Stimulated activated naive CD8-positive, alpha-beta T cell treated with anti-CD3 and anti-CD28 coated beads, Interleukin-15, Interleukin-2, amounts not matched to agents 100 ng/mL and 50 ng/mL, for 24 hours (primary cell): ENCODE measurements at regions not wholly inside any gene's neighbourhood (a gene's known extent, or its start where the extent isn't known, plus 50 kb on each side); places are given as distances from the start of the nearest gene placed in this dataset.

Source experiments
- H3K27ac Mint-ChIP-seq: one replicate; pipeline ENCODE4 v1.8.0; 2021; ENCODE audit warnings: mild to moderate bottlenecking, mixed read lengths
- H3K27me3 Mint-ChIP-seq: one replicate; pipeline ENCODE4 v1.8.0; 2021; ENCODE audit warnings: mixed read lengths
- H3K36me3 Mint-ChIP-seq: one replicate; pipeline ENCODE4 v1.8.0; 2021; ENCODE audit warnings: low read depth, mixed read lengths
- H3K4me1 Mint-ChIP-seq: one replicate; pipeline ENCODE4 v1.8.0; 2021; ENCODE audit warnings: low read depth, mixed read lengths
- H3K4me3 Mint-ChIP-seq: one replicate; pipeline ENCODE4 v1.8.0; 2021; ENCODE audit warnings: mild to moderate bottlenecking, mixed read lengths
- H3K9me3 Mint-ChIP-seq: one replicate; pipeline ENCODE4 v1.8.0; 2021; ENCODE audit warnings: mixed read lengths

DNA sequence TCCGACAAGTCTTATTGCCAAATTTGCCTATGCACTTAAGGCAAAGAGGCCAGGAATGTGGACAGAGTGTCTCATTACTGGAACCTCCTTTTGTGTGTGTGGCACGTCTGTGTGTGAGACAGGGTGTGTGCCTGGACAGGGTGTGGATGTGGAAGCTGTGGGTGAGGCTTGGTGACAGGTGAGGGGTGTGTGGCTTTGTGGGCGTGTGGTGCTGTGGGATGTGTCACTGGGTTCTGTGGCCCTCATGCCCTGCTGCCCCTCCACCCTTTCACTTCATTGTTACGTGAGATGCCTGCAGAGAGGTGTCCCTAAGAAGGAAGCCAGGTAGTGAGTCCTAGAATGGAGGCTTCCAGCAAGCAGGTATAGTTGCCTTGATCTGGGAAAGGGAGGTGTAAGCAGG, 244.0 kb upstream of the CHRNA7 start:
- Mint-ChIP-seq H3K4me3 (no peak overlapping the region), H3K27me3 (peaks cover 3% of the 10 kb centered on the region)

DNA sequence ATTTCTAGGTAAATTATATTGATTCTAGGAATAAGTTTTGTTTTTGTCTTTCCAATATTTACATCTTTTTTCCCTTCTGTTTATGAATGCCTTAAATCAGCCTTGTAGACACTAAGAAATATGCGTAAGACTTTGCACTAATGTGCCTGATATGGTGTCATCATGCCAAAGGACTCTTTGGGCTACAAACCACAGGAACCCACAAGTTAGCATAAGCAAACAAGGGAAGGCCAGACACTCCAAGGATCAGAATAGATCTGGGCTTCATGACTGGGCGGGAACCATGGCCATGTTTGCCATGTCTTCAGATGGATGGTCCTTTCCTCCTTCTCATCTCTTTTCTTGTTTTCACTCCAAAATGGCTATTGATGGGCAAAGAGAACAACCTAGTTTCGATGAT, 242.2 kb upstream of the CHRNA7 start:
- Mint-ChIP-seq H3K27me3 (no peaks in the 10 kb centered on the region), H3K9me3 (no peaks in the 10 kb centered on the region), H3K4me3 (no peak overlapping the region), H3K4me1 (no peaks in the 10 kb centered on the region), H3K36me3 (no peaks in the 10 kb centered on the region), H3K27ac (no peak overlapping the region)

More for the DNA sequence above, 244.0 kb upstream of the CHRNA7 start:
- Mint-ChIP-seq H3K27ac (no peak overlapping the region), H3K36me3 (no peaks in the 10 kb centered on the region), H3K9me3 (no peaks in the 10 kb centered on the region), H3K4me1 (no peaks in the 10 kb centered on the region)

DNA sequence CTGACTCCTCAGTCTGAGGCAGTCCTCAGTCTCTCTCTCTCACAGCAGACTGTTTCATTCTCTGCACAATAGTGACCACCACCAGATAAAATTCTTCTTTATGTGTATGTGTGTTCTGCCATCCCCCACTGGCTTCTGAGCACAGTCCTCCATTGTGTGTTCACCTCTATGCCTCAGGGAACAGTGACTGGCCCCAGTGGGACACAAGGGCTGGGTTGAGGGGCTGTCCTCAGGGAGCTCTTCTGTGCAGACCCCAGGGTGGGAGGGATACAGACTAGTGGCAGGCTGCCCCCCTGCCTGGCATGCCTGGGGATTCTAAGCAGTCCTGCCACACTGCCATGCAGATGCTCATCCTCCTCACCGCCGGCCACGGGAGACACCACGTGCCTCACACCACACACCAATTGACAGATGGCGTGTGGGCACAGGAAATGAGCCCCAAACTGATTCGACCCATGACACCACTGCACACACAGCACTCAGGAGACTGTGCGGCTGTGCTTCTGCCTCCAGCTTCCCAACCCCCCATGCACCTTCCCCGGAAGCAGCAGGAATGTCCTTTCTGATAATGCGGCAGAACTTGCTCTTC, 237.6 kb upstream of the CHRNA7 start:
- no peaks in the 10 kb centered on the region for H3K36me3 Mint-ChIP-seq
- H3K27me3 Mint-ChIP-seq = peaks cover 6% of the 10 kb centered on the region
- no peaks in the 10 kb centered on the region for H3K9me3 Mint-ChIP-seq
- H3K4me3 Mint-ChIP-seq = no peak overlapping the region
- no peaks in the 10 kb centered on the region for H3K4me1 Mint-ChIP-seq
- H3K27ac Mint-ChIP-seq = no peak overlapping the region

GRCh38 chr15:31799319-31799714, 231.0 kb upstream of the CHRNA7 start:
- no peaks in the 10 kb centered on the region for H3K9me3 Mint-ChIP-seq
- no peaks in the 10 kb centered on the region for H3K36me3 Mint-ChIP-seq
- no peak overlapping the region for H3K27ac Mint-ChIP-seq

GRCh38 chr15:31799715-31800321, 230.5 kb upstream of the CHRNA7 start:
- H3K36me3 Mint-ChIP-seq = no peaks in the 10 kb centered on the region

More at GRCh38 chr15:31799319-31799714, 231.0 kb upstream of the CHRNA7 start:
- H3K27me3 Mint-ChIP-seq = no peaks in the 10 kb centered on the region
- no peaks in the 10 kb centered on the region for H3K4me1 Mint-ChIP-seq
- H3K4me3 Mint-ChIP-seq = no peak overlapping the region

DNA sequence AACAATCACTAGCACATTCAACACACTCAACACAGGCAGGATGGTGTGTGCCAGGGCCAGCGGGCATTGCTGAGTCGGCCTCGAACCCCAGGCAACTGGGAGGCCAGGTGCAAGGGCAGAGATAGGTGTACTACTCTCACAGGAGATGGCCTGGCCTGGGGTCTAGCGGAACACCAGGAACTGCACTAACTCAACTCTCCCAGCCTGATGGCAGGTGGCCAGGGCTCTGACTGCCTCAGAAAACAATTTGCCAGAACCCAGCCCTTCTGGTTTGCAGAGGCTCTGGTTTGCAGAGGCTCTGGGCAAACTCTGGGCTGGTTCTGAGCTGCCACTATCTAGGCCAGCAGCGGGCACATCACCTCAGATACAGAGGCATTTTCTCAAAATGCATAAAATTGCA, 229.2 kb upstream of the CHRNA7 start:
- no peaks in the 10 kb centered on the region for H3K36me3 Mint-ChIP-seq
- H3K27ac Mint-ChIP-seq = no peak overlapping the region
- H3K4me3 Mint-ChIP-seq = no peak overlapping the region
- no peaks in the 10 kb centered on the region for H3K4me1 Mint-ChIP-seq
- H3K27me3 Mint-ChIP-seq = no peaks in the 10 kb centered on the region
- no peaks in the 10 kb centered on the region for H3K9me3 Mint-ChIP-seq

More at GRCh38 chr15:31799715-31800321, 230.5 kb upstream of the CHRNA7 start:
- H3K27me3 Mint-ChIP-seq = no peaks in the 10 kb centered on the region
- H3K27ac Mint-ChIP-seq = no peak overlapping the region
- H3K4me1 Mint-ChIP-seq = no peaks in the 10 kb centered on the region
- H3K4me3 Mint-ChIP-seq = no peak overlapping the region
- H3K9me3 Mint-ChIP-seq = no peaks in the 10 kb centered on the region

GRCh38 chr15:31802761-31803160, 227.6 kb upstream of the CHRNA7 start:
- Mint-ChIP-seq H3K27me3 (no peaks in the 10 kb centered on the region), H3K4me1 (no peaks in the 10 kb centered on the region), H3K36me3 (no peaks in the 10 kb centered on the region), H3K4me3 (no peak overlapping the region), H3K27ac (no peak overlapping the region), H3K9me3 (no peaks in the 10 kb centered on the region)

GRCh38 chr15:31803388-31803884, 226.9 kb upstream of the CHRNA7 start:
- H3K27me3 Mint-ChIP-seq = no peaks in the 10 kb centered on the region
- no peaks in the 10 kb centered on the region for H3K36me3 Mint-ChIP-seq
- H3K4me3 Mint-ChIP-seq = no peak overlapping the region
- no peak overlapping the region for H3K27ac Mint-ChIP-seq
- H3K4me1 Mint-ChIP-seq = no peaks in the 10 kb centered on the region
- no peaks in the 10 kb centered on the region for H3K9me3 Mint-ChIP-seq

DNA sequence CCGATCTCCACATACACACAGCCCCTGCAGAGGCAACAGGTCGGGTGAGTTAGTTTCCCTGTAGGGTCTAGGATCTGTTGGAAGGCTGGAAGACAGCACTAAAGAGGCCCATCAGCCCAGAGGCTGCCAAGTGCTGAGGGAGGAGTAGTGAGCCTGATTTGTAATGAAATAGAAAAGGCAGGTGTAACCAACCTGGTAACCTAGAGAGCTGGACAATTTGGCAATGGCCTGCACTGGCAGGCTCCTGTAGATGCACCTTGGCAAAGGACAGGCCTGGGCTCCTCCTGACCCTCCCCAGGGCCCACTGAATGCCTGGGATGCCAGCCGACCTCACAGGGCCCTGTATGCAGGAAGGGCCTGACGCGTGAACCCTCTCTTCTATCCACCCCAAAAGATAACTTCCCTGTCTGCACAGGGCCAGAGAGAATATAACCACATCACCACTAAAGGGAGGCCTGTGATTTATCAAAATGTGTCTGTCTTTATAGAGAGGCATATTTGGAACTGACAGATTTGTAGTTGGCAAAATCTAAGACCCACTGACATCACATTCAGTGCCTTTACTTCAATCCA, 225.1 kb upstream of the CHRNA7 start:
- Mint-ChIP-seq H3K4me3 (no peak overlapping the region), H3K27ac (no peak overlapping the region), H3K27me3 (no peaks in the 10 kb centered on the region), H3K4me1 (no peaks in the 10 kb centered on the region), H3K36me3 (no peaks in the 10 kb centered on the region), H3K9me3 (no peaks in the 10 kb centered on the region)

DNA sequence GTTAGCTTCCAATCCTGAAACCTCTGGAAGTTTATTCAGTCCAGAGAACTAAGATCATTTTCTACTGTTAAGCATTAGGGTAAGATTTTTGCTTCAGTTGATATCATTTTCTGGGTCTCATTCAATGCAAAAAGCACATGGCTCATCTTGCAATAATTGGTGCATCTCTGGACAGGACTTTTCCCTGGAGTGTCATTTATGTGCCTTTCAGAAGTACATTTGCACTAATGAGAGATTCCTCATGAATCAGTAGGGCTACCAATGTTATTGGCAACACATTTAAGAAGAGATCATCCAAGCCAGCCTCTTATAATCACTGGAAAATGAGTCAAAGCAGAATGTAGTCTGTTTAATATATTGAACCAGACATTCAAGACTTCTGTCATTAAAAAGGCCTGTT, 224.2 kb upstream of the CHRNA7 start:
- no peaks in the 10 kb centered on the region for H3K36me3 Mint-ChIP-seq
- H3K27ac Mint-ChIP-seq = no peak overlapping the region
- H3K9me3 Mint-ChIP-seq = no peaks in the 10 kb centered on the region
- no peaks in the 10 kb centered on the region for H3K4me1 Mint-ChIP-seq
- H3K27me3 Mint-ChIP-seq = no peaks in the 10 kb centered on the region
- no peak overlapping the region for H3K4me3 Mint-ChIP-seq

GRCh38 chr15:31811641-31812040, 218.7 kb upstream of the CHRNA7 start:
- Mint-ChIP-seq H3K9me3 (no peaks in the 10 kb centered on the region), H3K4me3 (no peak overlapping the region), H3K27me3 (no peaks in the 10 kb centered on the region), H3K4me1 (no peaks in the 10 kb centered on the region), H3K27ac (no peak overlapping the region), H3K36me3 (no peaks in the 10 kb centered on the region)

DNA sequence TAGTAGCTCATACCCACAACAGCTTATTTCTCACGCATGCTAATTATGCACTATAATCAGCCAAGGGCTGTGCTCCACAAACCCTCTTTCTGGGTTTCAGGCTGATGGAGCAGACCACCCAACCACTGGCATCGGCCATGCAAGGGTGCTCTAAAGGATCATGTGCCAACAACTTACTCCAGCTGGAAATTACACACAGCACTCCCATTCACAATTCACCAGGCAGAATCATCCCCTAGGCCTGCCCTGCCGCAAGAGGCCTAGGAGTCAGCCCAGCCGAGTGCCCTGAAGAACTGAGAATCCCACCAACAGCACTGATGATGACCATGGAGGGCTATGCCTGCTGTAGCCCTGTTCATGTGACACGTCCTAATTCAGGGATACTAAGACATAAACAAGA, 216.2 kb upstream of the CHRNA7 start:
- no peaks in the 10 kb centered on the region for H3K27me3 Mint-ChIP-seq
- no peak overlapping the region for H3K27ac Mint-ChIP-seq
- H3K4me1 Mint-ChIP-seq = no peaks in the 10 kb centered on the region
- H3K36me3 Mint-ChIP-seq = no peaks in the 10 kb centered on the region
- no peaks in the 10 kb centered on the region for H3K9me3 Mint-ChIP-seq
- H3K4me3 Mint-ChIP-seq = no peak overlapping the region

DNA sequence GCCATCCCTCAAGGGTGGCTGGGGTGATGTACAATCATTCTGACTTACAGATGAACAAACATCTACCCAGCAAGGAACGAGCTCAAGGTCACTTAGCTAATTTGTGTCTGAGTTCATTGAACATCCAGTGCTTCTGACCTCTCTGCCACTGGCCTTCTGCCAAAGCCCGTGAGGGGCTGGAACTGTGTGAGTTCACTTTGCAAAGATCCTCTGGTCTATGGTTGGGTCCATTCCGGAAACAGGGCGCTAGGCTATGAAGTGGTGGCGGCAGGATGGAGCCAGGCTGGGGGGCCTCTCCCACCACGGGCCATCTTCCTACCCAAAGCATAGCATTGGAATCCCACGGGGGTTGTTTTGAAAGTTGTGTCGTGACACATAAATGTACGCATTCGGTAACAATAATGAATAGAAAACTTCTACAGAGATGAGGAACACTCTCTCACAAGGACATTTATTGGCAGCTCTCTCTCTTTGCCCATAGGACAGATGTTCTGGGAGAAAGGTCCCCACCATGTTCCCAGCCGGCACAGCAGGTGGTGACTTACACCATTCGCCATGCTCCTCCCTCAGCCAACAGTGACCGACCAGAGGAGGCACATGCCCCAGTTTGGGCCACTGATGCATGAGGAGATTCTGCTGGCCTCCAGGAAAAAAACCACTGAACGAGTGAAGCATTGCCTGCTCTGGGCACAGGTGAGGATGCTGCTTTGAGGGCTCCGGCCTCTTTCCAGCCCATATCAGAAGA, 214.7 kb upstream of the CHRNA7 start:
- Mint-ChIP-seq H3K27me3 (no peaks in the 10 kb centered on the region), H3K9me3 (no peaks in the 10 kb centered on the region), H3K4me3 (no peak overlapping the region), H3K36me3 (no peaks in the 10 kb centered on the region), H3K4me1 (no peaks in the 10 kb centered on the region), H3K27ac (no peak overlapping the region)

DNA sequence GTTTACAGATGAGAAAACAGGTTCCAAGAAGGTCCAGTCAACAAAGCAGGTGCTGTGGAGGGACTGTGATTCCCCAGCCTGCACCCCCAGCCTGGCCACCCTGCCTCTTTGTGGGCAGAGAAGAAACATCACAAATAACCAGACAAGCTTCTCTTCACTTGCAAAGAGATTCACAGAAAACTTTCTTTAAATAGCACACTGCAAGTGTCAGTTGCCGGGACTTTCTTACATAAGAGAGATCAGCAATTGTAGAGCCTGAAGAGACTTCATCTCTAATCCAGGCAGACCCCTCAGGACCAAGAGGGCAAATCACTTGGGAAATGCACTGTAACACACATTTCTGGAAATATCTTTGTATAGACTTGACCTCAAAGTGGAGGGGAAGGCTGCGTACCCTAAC, 207.9 kb upstream of the CHRNA7 start:
- H3K27ac Mint-ChIP-seq = no peak overlapping the region
- no peaks in the 10 kb centered on the region for H3K36me3 Mint-ChIP-seq
- H3K4me1 Mint-ChIP-seq = no peaks in the 10 kb centered on the region

DNA sequence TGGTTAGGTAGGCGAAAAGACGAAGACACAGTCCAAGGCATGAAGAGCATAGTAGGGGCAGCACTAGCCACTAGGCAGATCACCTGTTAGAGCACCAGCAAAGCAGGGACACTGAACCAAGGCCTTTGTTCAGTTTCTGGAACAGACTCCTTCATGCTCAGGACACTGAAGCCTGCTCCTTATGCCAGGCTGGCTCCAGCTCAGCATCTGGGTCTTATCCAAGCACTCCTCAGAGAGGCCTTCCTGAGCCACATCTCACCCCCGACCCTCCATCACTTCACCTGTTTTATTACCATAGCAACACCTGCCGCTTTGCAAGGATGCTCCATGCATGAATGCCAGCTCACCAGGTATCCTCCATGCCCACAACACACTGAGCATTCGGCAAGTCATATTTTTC, 206.3 kb upstream of the CHRNA7 start:
- H3K27me3 Mint-ChIP-seq = peaks cover 16% of the 10 kb centered on the region
- no peak overlapping the region for H3K27ac Mint-ChIP-seq
- H3K4me3 Mint-ChIP-seq = no peak overlapping the region
- no peaks in the 10 kb centered on the region for H3K36me3 Mint-ChIP-seq
- peaks cover 3% of the 10 kb centered on the region for H3K4me1 Mint-ChIP-seq
- H3K9me3 Mint-ChIP-seq = no peaks in the 10 kb centered on the region

More for the DNA sequence above, 207.9 kb upstream of the CHRNA7 start:
- Mint-ChIP-seq H3K9me3 (no peaks in the 10 kb centered on the region), H3K27me3 (peaks cover 13% of the 10 kb centered on the region), H3K4me3 (no peak overlapping the region)
